NB4 (cell line): ENCODE measurements at regions not wholly inside any gene's neighbourhood (a gene's known extent, or its start where the extent isn't known, plus 50 kb on each side); places are given as distances from the start of the nearest gene placed in this dataset.

ENCODE experiments used
- MYC ChIP-seq: IDR thresholded peaks from 2 replicates; pipeline ENCODE4 v1.6.1; 2011; ENCODE audit warnings: low read depth, low read length
- POLR2A ChIP-seq: IDR thresholded peaks from 2 replicates; pipeline ENCODE4 v1.6.1; 2011; ENCODE audit warnings: mild to moderate bottlenecking; ENCODE audit not compliant: insufficient read length; ENCODE audit errors: extremely low read depth
- TF ChIP-seq, protein P1 (sequence below): IDR thresholded peaks from one replicate; pipeline ENCODE4 v1.5.1; 2012; ENCODE audit warnings: low read depth, low read length
- TF ChIP-seq, protein P2 (sequence below): IDR thresholded peaks from 2 replicates; pipeline ENCODE4 v1.6.1; 2011; ENCODE audit warnings: low read depth, low read length

DNA sequence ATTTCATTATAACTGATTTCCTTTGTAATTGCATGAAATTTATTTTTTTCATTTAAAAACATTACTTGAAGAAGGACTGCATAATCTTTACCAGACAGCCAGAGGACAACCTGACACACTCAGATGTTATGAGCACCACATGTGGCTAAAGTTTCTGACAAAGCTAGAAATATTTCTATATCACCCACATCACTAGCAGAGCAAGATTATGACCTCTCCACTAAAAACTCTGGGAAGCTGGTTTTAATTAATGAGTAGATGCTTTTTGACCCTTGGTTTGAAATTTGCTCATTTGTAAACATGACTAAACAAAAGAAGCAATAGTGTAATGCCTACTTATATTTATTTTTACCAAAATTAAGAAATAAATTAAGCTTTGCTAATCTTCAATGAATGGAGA lies 661.5 kb upstream of the EPHA5 start:
- TF ChIP-seq, protein P1, sequence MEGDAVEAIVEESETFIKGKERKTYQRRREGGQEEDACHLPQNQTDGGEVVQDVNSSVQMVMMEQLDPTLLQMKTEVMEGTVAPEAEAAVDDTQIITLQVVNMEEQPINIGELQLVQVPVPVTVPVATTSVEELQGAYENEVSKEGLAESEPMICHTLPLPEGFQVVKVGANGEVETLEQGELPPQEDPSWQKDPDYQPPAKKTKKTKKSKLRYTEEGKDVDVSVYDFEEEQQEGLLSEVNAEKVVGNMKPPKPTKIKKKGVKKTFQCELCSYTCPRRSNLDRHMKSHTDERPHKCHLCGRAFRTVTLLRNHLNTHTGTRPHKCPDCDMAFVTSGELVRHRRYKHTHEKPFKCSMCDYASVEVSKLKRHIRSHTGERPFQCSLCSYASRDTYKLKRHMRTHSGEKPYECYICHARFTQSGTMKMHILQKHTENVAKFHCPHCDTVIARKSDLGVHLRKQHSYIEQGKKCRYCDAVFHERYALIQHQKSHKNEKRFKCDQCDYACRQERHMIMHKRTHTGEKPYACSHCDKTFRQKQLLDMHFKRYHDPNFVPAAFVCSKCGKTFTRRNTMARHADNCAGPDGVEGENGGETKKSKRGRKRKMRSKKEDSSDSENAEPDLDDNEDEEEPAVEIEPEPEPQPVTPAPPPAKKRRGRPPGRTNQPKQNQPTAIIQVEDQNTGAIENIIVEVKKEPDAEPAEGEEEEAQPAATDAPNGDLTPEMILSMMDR, result no peak
- TF ChIP-seq POLR2A, result no peak
- TF ChIP-seq, protein P2, sequence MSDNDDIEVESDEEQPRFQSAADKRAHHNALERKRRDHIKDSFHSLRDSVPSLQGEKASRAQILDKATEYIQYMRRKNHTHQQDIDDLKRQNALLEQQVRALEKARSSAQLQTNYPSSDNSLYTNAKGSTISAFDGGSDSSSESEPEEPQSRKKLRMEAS, result no peak
- no peak for TF ChIP-seq MYC
